ENCODE measurements at regions not wholly inside any gene's neighbourhood (a gene's known extent, or its start where the extent isn't known, plus 50 kb on each side); places are given as distances from the start of the nearest gene placed in this dataset.
A peak's percentile ranks its signal among the peaks of the same experiment; 100 is the strongest.

DNA sequence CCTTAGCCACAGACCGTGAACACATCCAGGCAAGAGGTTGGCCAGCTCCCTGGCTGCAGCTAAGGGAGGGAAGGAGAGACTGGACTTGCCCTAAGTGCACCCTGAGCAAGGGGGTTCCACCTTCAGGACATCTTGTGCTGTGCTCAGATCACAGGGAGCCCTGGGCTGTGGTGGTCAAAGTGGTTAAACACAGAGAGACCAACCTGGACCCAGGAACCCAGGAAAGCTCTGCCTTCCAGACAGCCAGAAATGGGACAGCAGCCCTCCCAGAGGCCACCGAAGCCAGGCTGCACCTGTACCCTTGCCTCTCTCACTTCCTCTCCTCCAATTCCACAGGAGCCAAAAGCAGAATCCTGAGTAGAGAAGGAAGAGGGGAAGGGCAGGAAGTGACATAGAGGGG lies 105.2 kb upstream of the TMEM45B start:
- Histone ChIP-seq H4K5ac (ENCODE audit: insufficient read length, low read depth, low read length) (no peak overlapping the region), H4K8ac (replicated peaks; ENCODE audit: insufficient read length, low read depth, low read length) (no peak overlapping the region), H3K9me3 (ENCODE audit: control insufficient read depth, low read depth, low read length) (peaks cover 4% of the 10 kb centered on the region), H3K27me3 (ENCODE audit: insufficient read depth, low read length) (no peaks in the 10 kb centered on the region), H3K4me1 (ENCODE audit: insufficient read depth, low read length) (no peaks in the 10 kb centered on the region), H3K79me2 (ENCODE audit: insufficient read depth, low read length) (no peaks in the 10 kb centered on the region), H2AFZ (ENCODE audit: low read length) (no peak overlapping the region), H3K27ac (ENCODE audit: insufficient read length, low read depth, low read length) (no peak overlapping the region), H3K4ac (ENCODE audit: low read depth, low read length) (no peak overlapping the region), H3K79me1 (ENCODE audit: insufficient read depth, low read depth, low read length, poor library complexity, severe bottlenecking) (no peaks in the 10 kb centered on the region), H3K14ac (ENCODE audit: insufficient read depth, low read length) (no peak overlapping the region), H4K91ac (ENCODE audit: insufficient read length, low read depth, low read length) (no peak overlapping the region), H2BK120ac (ENCODE audit: low read depth, low read length, poor library complexity, severe bottlenecking) (no peak overlapping the region), H3K23me2 (ENCODE audit: insufficient read length, low read depth, low read length, poor library complexity, severe bottlenecking) (no peaks in the 10 kb centered on the region), H2BK20ac (ENCODE audit: low read depth, low read length, poor library complexity, severe bottlenecking) (no peak overlapping the region), H4K20me1 (ENCODE audit: control insufficient read depth, insufficient read depth, insufficient read length) (no peaks in the 10 kb centered on the region), H2AK5ac (ENCODE audit: insufficient read length, low read length) (no peak overlapping the region), H2BK15ac (ENCODE audit: low read depth, low read length) (no peak overlapping the region), H3K4me2 (ENCODE audit: insufficient read depth, insufficient read length, low read length) (no peak overlapping the region), H2BK5ac (ENCODE audit: insufficient read length, low read length) (no peak overlapping the region), H3T11ph (ENCODE audit: low read length) (no peak overlapping the region), H3K56ac (ENCODE audit: insufficient read length, low read depth, low read length) (no peak overlapping the region), H3K18ac (ENCODE audit: insufficient read length, low read depth, low read length) (no peak overlapping the region), H3K23ac (ENCODE audit: insufficient read length, low read depth, low read length) (no peak overlapping the region), H3K9ac (ENCODE audit: extremely low read depth, insufficient read length, low read length) (no peak overlapping the region), H2BK12ac (ENCODE audit: insufficient read length, low read depth, low read length) (no peak overlapping the region)
- Mint-ChIP-seq H3K4me1 (no peaks in the 10 kb centered on the region), H3K4me3 (no peak overlapping the region), H3K9me3 (peaks cover 6 to 15% of the 10 kb centered on the region in 2 experiments), H3K36me3 (ENCODE audit: insufficient read depth in 1 of 3, low read depth in 3 of 3) (peaks cover 0 to 10% (median 3%) of the 10 kb centered on the region in 3 experiments; a peak in 4 of 7 replicates), H3K27ac (no peak overlapping the region), H3K27me3 (ENCODE audit: low read depth) (peaks cover 9% of the 10 kb centered on the region)
- TF ChIP-seq, protein P1, sequence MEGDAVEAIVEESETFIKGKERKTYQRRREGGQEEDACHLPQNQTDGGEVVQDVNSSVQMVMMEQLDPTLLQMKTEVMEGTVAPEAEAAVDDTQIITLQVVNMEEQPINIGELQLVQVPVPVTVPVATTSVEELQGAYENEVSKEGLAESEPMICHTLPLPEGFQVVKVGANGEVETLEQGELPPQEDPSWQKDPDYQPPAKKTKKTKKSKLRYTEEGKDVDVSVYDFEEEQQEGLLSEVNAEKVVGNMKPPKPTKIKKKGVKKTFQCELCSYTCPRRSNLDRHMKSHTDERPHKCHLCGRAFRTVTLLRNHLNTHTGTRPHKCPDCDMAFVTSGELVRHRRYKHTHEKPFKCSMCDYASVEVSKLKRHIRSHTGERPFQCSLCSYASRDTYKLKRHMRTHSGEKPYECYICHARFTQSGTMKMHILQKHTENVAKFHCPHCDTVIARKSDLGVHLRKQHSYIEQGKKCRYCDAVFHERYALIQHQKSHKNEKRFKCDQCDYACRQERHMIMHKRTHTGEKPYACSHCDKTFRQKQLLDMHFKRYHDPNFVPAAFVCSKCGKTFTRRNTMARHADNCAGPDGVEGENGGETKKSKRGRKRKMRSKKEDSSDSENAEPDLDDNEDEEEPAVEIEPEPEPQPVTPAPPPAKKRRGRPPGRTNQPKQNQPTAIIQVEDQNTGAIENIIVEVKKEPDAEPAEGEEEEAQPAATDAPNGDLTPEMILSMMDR (conservative IDR thresholded peaks at IDR 0.05) = no peak
- DNase-seq = peak; percentile 18
- WGBS (ENCODE audit: extremely low coverage, insufficient read length, low lambda C conversion rate) = no CpG with 5 or more reads among the region's 2 CpGs
